HG03575 (cell line): ENCODE measurements at regions not wholly inside any gene's neighbourhood (a gene's known extent, or its start where the extent isn't known, plus 50 kb on each side); places are given as distances from the start of the nearest gene placed in this dataset.

ENCODE experiments used
- ATAC-seq: cut with Tn5 transposase; IDR thresholded peaks from one replicate; pipeline ENCODE4 v1.9.1; 2021; ENCODE audit not compliant: unreplicated experiment, insufficient number of reproducible peaks, low FRiP score; ENCODE audit errors: extremely low read depth

DNA sequence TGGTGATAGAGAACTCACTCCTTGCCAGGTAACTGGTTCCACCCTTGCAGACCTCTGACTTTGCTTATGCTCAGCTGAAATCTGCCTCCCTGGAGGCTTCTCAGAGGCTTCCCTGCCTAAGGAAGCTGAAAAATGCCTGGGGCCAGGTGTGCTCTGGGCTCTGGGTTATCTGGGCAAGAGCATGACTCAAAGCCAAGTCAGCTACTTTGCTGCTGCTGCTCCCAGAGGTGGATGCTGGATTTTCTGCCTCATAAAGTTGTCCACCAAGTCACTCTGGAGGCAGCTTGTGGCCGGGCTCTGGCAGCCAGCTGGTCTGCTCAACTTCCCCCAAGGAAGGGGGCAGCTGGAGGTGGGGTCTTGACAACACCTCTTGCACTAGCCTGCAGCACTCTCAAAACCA, 132.7 kb downstream of the PJA1 start:
- no peak for ATAC-seq

DNA sequence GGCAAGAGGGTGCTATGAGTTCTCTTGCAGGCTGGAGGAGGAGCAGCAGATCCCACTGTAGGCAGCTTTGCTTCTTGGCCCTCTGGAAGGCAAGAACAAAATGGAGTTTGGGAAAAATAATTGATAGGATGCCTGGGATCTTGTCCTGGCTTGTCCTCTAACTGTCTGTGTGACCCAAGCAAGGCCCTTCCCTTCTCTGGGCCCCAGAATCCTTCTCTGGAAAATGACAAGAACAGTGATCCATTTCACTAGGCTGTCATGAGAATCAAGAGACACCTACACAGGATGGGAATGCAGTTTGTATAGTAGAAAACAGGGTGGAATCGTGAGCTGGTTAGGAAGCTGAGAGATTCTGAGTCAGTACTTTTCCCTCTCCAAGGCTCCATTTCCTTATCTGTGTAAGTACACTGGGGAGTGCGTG, 133.3 kb downstream of the PJA1 start:
- ATAC-seq = no peak

DNA sequence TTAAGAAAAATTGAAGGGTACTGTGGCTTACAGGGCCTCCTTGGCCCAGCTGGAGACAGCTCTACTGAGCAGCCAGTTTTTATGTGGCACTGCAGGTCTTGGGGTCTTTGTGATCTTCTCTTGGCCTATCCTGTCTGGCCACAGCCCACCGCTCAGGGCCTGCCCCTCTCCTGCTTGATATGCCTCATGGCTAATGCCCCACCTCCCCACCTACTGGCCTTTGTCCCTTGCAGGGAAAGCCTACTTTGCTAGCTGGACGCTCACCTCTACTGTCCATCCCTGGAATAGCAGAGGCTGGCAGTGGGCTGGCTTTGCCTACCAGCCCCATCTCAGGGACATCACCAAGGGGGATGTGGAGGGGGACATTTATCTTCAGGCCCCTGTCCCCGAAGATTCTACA, 134.1 kb downstream of the PJA1 start:
- no peak for ATAC-seq

DNA sequence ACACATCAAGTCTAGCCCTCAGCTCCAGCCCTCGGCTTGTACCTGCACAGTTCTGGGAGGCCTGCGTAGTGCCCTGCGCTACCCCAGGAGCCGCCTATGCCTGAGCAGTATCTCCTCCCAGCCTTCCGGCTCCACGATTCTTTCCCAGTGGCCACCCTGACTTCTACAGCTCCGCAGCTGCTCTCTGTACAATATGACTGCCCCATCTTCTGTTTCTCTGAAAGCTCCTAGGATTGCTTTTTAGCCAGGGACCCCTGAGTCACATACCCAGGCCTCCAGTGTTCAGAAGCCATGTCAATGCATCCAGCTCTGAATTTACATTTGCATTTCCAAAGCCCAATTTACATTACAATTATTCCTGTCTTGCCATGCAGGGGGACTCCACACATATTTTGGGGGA, 135.5 kb downstream of the PJA1 start:
- ATAC-seq = no peak

DNA sequence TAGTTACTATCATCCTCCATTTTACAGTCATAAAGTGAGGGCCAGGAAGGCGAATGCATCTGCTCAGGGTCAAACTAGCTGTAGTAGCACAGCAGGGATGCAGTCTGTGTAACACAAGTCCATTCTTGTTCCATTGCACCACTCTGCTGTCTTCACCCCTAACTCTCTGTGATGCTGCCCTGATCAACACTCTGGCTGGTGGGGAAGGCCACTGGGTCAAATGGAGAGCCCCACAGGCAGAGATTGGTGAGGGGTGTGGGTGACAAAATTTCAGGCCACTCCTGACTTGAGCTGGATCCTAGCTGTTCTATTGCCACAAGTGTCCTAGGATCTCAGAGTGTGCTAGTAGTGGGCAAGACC, 136.5 kb downstream of the PJA1 start:
- no peak for ATAC-seq

DNA sequence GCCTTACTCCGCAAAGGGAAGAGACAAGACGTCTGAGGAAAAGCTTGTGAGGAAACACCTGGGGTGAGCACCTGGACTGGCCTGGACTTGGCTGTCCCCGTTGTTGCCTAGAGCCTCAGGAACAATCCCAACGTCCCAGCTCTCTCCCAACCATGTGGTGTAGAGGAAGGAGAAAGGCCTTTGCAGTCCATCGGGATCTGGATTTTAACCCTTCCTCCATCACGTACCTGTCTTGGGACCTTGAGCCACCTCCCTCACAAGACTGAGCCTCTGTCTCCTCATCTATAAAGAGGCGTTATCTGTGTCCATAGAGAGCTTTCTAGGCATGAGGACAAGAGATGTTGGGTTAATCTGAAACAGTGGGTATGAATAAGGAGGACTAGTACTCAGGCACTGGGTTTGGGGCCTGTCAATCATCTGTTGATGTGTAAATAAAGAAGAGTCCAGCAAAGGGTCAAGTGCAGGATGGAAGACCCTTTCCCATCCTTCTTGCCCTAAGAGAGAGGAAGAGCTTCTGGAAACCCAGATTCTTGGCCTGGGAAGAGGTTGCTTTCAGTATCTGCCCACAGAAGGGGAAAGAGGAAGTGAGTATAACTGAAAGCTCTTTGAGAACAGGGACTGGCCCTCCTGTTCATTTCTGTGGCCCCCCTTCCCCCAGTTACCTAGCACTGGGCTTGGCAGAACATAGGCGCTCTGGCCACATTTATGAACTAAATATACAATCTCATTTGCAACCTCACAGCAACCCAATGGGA, 137.1 kb downstream of the PJA1 start:
- ATAC-seq = peak; percentile 94

DNA sequence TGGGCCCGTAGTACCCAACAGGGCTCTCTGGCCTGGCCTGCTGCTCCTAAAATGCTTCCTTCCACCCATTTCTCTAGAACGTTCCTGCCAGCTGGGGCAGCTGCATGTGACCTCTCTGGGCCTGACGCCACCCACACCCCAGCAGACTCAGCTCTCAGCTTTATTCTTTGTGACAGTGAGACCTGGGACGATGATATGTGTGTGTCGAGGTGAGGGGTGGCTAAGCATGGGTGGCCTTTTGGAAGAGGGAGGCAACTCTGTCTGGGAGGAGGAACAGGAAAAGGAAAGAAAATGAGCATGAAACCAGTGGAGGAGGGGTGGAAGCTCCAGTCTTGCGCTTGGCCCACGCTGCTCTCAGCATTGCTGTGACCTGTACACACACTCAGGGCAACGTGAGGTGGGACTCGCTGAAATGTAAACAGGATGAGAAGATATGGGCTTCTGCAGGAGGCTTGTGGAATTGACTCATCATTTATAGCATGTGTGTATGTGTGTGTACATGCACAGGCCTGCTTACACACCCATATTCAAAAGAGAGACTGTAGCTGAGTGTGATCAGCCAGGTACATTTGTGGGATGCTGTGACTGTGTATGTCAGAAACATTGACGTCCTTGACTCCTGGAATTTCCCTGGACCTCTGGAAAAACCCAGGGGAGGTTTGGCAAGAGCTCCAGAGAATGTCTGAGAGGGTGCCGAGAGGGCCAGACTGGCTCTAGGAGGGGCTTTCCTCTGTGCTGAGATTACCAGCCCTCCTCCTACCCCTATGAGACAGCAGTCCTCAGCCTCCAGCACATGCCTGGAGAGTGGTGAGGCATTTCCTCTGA, 137.9 kb downstream of the PJA1 start:
- ATAC-seq = no peak

DNA sequence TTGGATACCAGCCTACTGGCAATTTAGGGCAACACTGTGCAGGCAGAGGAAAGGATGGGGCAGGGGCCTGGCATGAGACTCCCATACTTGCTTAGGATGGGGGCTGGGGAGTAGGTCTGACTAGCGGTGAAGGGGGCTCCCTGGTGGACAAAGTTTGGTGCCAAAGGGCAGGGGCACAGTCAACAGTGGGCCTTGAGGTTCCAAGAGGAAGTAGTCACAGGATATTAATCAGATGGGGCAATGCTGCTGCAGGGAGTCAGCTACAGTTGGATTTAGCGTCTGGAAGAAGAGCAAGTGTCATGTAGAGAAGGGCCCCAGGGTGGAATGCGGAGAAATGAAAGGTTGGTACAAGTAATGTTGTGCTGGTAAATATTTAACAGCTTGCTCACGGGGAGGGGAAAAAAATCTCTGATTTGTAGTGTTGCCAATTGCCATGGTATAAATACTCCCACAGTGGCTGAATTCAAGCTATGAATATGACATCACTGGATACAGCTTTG, 139.4 kb downstream of the PJA1 start:
- no peak for ATAC-seq

DNA sequence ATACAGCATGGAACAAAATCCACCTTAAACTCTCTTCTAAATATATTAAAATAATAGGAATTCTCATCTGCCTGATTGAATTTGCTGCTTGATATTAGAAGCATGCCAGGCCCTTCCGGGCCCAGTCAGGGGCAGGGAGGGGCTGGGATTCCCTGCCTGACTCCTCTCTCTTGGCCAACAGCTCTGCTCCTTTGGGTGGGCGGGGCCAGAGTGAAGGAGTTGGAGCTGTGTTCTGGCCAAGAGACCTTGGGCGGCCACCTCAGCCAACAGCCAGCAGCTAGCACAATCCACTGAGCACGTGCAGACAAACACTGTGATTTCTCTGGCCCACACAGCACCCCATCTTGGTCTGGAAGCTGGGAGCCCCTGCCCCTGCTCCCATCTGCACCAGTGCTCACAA, 140.3 kb downstream of the PJA1 start:
- ATAC-seq = no peak

DNA sequence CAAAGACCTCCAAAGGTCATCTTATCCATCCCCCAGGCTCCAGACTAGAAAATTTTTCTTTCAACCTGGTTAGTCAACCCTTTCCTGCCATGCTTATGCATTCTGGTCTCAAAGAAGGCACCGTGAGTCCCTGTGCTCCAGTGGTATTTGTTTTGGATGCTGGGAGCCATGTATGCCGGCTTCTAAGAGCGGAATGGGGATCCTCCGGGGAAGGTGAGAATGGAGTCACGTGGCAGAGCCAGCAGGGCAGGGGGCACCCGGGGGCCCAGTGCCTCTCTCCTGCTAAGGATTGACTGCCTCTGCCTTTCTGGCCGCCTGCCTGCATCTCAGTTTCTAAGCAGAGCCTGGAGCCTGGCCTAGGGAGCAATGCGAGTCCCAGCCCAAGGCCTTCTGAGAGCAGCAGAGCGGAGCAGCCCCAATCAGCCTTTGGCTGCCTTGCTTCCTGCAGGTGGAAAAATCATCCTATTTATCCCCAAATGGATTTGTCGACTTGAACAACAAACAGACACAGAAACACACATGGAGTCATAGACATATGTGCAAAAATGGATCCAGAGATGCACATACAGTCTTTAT, 141.0 kb downstream of the PJA1 start:
- no peak for ATAC-seq

DNA sequence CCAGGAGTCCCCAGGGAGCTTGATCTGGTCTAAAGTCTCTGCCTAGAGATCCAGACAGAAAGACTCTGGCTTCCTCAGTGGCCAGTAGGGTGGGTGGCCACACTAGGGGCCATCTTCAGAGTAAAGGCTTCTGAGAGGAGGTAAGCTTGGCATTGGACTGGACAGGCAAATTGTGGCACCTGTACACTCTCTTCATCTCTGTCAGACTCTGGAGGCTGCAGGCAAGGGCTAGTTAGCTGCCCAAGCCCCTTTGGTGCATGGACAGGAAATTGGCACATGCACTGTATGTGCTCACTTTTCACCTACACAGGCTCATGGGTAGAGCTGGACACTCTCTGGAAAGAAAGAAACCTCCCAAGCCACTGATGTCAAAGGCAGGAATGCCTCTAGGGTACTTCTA, 142.8 kb downstream of the PJA1 start:
- ATAC-seq = no peak

DNA sequence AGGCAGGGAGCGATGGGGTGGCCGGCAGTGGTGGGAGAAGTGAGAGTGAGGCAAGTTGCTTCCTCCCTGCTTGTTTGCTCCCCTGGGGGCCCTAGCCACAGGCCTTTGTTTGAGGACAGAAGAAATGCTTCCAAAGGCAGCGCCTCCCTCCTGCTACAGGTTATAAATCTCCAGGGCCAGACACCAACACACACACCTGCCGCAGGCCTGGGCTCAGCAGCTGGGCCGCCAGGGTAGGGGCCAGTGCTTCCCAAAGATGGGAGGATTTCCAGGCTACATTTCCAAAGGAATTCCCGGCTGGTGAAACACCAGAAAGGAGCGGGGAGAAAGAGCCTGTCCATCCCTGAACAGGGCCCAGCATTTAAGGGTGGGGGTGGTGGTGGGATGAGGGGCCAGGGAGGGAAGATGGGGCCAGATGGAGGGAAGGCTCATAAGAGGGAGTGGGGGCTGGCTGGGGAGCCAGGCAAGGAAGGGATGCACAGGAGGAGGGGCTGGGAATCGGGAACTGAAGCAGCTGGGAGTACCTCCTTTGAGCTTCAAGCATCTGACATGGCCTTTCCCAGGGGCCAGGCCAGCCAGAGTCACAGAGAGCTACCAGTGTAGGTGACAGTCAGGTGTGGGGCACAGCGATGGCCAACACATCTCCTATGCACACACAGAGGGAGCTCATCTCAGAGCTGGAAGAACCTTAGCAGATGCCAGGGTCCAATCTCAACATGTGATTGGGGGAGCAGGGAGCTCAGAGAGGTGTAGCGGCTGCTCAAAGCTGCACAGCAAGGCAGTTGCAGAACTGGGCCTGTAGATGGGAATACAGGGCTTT, 143.9 kb downstream of the PJA1 start:
- ATAC-seq = no peak

DNA sequence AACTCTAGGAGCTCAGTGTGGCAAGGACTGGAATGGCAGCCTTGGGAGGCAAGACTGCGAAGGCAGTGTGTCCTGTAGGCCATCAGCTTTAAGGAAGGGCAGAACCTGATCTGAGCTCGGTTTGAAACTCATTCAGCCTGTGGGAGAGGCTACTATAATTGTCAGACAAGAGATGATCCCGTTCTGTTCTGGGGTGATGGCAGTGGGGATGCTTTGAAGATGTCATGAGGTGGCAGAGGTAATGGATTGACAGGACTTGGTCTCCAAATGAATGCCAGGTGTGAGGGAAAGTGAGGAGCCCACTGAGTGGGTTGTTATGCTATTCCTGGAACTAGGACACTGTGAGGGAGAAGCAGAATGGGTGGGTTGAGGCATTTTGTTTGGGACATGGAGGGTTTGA, 144.9 kb downstream of the PJA1 start:
- no peak for ATAC-seq

DNA sequence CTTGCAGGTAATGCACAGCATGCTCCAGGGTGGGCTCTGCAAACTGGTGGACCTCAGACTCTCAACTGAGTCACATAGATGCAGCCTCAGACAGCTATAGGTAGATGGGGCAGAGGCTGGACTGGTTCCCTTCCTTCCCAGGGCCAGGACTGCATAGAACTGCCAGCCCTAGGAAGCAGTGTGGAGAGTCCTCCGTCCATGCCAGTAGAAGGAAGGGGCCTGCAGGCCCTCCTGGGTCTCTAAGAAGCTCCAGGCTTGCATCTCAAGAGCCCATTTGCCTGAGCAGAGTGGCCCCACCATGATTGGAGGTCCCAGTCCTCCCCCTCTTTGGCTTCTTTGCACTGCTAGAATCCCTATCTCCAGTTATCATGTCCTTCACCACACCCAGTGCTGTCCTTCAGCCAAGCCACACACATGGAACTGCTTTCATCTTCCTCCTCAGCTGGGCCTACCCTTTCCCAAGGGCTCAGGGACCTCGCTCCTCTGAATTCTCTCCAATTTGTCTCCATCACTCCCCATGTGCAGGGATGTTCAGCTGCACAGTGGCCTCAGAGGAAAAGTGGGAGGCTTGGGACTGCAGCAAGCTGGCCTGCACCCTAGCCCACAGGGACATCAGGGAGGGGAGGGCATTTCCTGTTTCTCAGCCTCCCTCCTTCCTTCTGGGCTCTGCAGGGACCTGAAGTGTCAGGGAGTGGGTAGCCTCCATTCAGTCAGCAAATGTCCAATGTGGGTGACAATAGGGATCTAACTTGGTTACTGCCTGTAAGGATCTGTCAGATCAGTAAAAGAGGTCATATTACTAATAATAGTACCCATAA, 146.0 kb downstream of the PJA1 start:
- ATAC-seq = no peak

DNA sequence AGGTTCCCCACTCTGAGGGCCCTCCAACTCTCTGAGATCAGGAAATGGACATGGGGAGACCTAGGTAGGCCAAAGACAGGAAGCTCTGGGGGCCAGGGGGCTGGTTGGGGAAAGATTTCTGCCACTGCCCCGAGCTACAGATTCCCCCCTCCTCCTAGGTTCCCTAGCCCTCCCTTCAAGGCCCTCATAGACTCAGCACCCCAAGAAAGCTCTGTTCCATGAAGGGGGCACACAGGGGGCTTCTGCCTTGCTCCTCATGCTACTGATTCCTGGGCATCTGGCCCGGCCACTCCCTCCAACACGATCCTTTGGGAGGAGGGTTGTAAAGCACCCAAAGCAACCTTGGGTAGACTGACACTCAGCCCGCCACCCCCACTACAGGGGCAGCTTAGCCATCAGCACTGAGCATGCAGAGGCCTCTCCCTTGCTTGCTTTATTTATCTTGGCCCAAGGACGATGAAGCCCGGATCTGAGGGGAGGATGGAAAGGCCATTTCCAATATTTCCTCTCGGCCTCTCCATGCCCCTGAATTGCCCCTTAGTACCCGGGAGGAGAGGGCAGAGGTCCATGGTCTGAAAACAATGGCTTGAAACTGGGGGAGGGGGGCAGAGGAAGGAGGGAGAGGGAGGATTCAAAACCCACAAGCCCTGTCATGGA, 146.7 kb downstream of the PJA1 start:
- no peak for ATAC-seq

DNA sequence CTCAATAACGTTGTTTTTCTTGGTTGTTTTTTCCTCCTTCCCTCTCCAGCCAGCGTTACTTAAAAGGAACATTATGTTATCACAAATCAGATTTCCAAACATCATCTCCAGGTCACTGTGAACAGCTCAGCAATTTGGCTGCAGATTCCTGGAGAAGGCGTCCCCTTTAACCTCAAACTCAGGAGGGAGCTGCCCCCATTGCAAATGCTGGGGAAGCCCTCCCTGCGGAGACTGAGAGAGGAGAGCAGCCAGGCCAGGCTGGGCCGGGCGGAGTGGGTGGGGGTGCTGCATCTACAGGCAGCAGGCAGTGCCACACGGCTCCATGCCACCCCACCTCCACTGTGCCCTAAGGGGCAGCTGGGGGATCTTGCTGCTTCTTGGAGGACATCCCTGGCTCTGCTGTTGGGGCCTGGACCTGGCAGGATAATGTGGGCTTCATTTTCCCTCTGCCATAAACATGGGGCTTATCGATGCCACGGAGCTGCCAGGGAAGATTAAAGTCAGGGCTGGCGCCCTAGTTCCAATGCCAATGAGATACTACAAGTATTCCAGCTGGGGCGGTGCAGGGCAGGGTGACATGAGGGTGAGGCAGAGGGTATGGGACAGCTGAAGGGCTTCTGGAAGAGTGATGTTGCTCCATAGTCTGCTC, 148.8 kb downstream of the PJA1 start:
- no peak for ATAC-seq

DNA sequence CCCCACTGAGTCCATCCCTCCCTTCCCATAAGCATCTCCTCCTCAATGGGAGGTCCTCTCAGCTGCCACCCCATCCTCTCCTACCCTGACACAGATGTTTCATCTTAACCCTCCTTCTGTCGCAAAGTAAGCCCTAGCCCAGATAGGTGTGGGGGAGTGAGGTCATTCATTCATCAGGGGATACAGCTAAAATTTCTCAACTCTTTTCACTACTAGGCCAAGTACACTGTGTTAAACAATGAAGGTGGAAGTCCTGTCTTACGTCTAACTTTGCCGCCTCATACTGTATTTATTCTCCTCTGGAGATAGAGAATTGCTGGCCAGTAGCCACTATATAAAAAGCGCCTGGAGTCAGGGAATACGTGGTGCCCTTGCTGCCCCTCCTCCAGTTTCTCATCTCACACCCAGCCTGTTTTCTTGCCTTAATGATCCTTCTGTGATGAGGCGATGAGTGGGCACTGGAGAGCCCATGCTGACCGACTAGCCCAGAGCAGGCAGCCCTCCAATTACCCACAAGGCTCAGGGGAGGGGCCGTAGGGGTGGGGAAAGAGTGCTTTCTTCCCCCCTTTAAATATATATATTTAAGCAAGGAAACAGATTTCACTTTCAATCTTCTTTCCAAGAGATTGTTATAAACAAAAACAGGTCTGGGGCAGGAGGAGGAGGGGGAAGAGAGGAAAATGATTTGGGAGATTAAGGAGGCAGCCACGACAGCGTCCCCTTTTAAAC, 149.5 kb downstream of the PJA1 start:
- no peak for ATAC-seq
